ENCODE measurements at regions not wholly inside any gene's neighbourhood (a gene's known extent, or its start where the extent isn't known, plus 50 kb on each side); places are given as distances from the start of the nearest gene placed in this dataset.

GRCh38 chr7:115471891-115472290 is 550.0 kb downstream of the MDFIC start:
- Histone ChIP-seq H3K36me3 (ENCODE audit: insufficient read depth, low read length) (no peaks in the 10 kb centered on the region), H4K20me1 (ENCODE audit: insufficient read depth) (no peaks in the 10 kb centered on the region), H3K4me2 (ENCODE audit: low read length) (no peak overlapping the region), H2AFZ (ENCODE audit: low read depth, low read length) (no peak overlapping the region), H3K4me3 (ENCODE audit: low read length) (no peak overlapping the region), H3F3A (ENCODE audit: insufficient read depth, low read length, poor library complexity, severe bottlenecking) (peaks cover 2% of the 10 kb centered on the region), H3K27me3 (ENCODE audit: insufficient read depth, low read depth, low read length) (peaks cover 3% of the 10 kb centered on the region), H3K79me2 (replicated peaks; ENCODE audit: insufficient read depth, low read length) (no peaks in the 10 kb centered on the region), H3K27ac (ENCODE audit: low read length) (no peak overlapping the region), H3K9me2 (ENCODE audit: insufficient read depth, low read length) (no peaks in the 10 kb centered on the region), H3K9ac (ENCODE audit: low read length) (no peak overlapping the region), H3K9me3 (ENCODE audit: low read length) (no peaks in the 10 kb centered on the region)
- no peak for TF ChIP-seq EP300 (conservative IDR thresholded peaks at IDR 0.05; ENCODE audit: poor library complexity, severe bottlenecking)
- no peak for TF ChIP-seq SMC3 (conservative IDR thresholded peaks at IDR 0.05; ENCODE audit: poor library complexity)
- no peak for TF ChIP-seq REST (IDR thresholded peaks at IDR 0.05; ENCODE audit: borderline replicate concordance)
- no peak for TF ChIP-seq POLR2AphosphoS5 (IDR thresholded peaks at IDR 0.05)
- no peak for TF ChIP-seq EZH2 (IDR thresholded peaks at IDR 0.05; ENCODE audit: borderline replicate concordance, insufficient read depth, low read length, poor library complexity, severe bottlenecking)
- TF ChIP-seq RAD21 (conservative IDR thresholded peaks at IDR 0.05), result no peak
- TF ChIP-seq CTCF (IDR thresholded peaks at IDR 0.05; ENCODE audit: poor library complexity, severe bottlenecking), result no peak
- no peak for TF ChIP-seq TAF1 (IDR thresholded peaks at IDR 0.05; ENCODE audit: low read depth)
- TF ChIP-seq MXI1 (conservative IDR thresholded peaks at IDR 0.05; ENCODE audit: poor library complexity, severe bottlenecking), result no peak

GRCh38 chr7:115462301-115463015 is 540.6 kb downstream of the MDFIC start:
- Histone ChIP-seq H3K79me2 (replicated peaks; ENCODE audit: insufficient read depth, low read length) (no peaks in the 10 kb centered on the region), H3K27ac (ENCODE audit: low read length) (no peak overlapping the region), H2AFZ (ENCODE audit: low read depth, low read length) (no peak overlapping the region), H3K9me2 (ENCODE audit: insufficient read depth, low read length) (no peaks in the 10 kb centered on the region), H3F3A (ENCODE audit: insufficient read depth, low read length, poor library complexity, severe bottlenecking) (no peaks in the 10 kb centered on the region), H4K20me1 (ENCODE audit: insufficient read depth) (no peaks in the 10 kb centered on the region), H3K27me3 (ENCODE audit: insufficient read depth, low read depth, low read length) (no peaks in the 10 kb centered on the region), H3K9me3 (ENCODE audit: low read length) (no peaks in the 10 kb centered on the region), H3K9ac (ENCODE audit: low read length) (no peak overlapping the region), H3K4me2 (ENCODE audit: low read length) (no peak overlapping the region), H3K4me3 (ENCODE audit: low read length) (no peak overlapping the region), H3K36me3 (ENCODE audit: insufficient read depth, low read length) (no peaks in the 10 kb centered on the region)
- TF ChIP-seq REST (IDR thresholded peaks at IDR 0.05; ENCODE audit: borderline replicate concordance) (no peak), EZH2 (IDR thresholded peaks at IDR 0.05; ENCODE audit: borderline replicate concordance, insufficient read depth, low read length, poor library complexity, severe bottlenecking) (no peak), MXI1 (conservative IDR thresholded peaks at IDR 0.05; ENCODE audit: poor library complexity, severe bottlenecking) (no peak), EP300 (conservative IDR thresholded peaks at IDR 0.05; ENCODE audit: poor library complexity, severe bottlenecking) (no peak), SMC3 (conservative IDR thresholded peaks at IDR 0.05; ENCODE audit: poor library complexity) (no peak), TAF1 (IDR thresholded peaks at IDR 0.05; ENCODE audit: low read depth) (no peak), CTCF (IDR thresholded peaks at IDR 0.05; ENCODE audit: poor library complexity, severe bottlenecking) (no peak), RAD21 (conservative IDR thresholded peaks at IDR 0.05) (no peak), POLR2AphosphoS5 (IDR thresholded peaks at IDR 0.05) (no peak)

Measured in neural cell (in vitro differentiated cells).